HepG2 (cell line): ENCODE measurements at regions not wholly inside any gene's neighbourhood (a gene's known extent, or its start where the extent isn't known, plus 50 kb on each side); places are given as distances from the start of the nearest gene placed in this dataset.

ENCODE experiments used
- ATAC-seq: fragments of 200-7000 bp; cut with Tn5 transposase; 3 replicates; pipeline ENCODE4 v1.9.1; 2020; ENCODE audit warnings: mild to moderate bottlenecking, moderate library complexity
- BruUV-seq: library from RNA; stranded (reverse); fragments of 400-500 nt; replicated peaks from 2 replicates; lab custom pipeline; 2021; lab: Mats Ljungman, UMichigan
- CTCF ChIA-PET: fragments of 300-600 bp; formaldehyde crosslinking; extraction: SDS; loops from one replicate; lab custom pipeline; 2021; ENCODE audit warnings: low total read pairs, inconsistent platforms, low intra/inter-chr PET ratio; lab: Yijun Ruan, JAX
- POLR2A ChIA-PET: fragments of 350-600 bp; sonication (Branson Sonifier 250); formaldehyde crosslinking; loops from one replicate; lab custom pipeline; 2020; ENCODE audit warnings: antibody characterized with exemption, inconsistent platforms; lab: Yijun Ruan, JAX
- DNase-seq: peaks from one replicate; pipeline ENCODE4 v3.0.0-alpha.2; 2015; ENCODE audit warnings: low spot score
- FAIRE-seq: peaks from 3 replicates; lab custom pipeline; 2011; peaks lifted over from hg19 to GRCh38; lab: Jason Lieb, UNC
- H2AFZ ChIP-seq: one replicate; pipeline ENCODE4 v1.6.1; 2011; ENCODE audit warnings: low read length, inconsistent platforms
- H3K27ac ChIP-seq: fragments of 300-600 bp; 3 replicates; pipeline ENCODE4 v1.8.0; 2011; ENCODE audit warnings: mixed run types, mild to moderate bottlenecking, mixed read lengths, low read length, inconsistent platforms; ENCODE audit not compliant: insufficient read depth; ENCODE audit errors: extremely low read length
- H3K27me3 ChIP-seq, 2 experiments: fragments of 200-600 bp in 1 of 2; 2 replicates in 1 of 2; 3 replicates in 1 of 2; pipeline versions ENCODE4 v1.6.0 to v1.8.0; 2011; ENCODE audit warnings: low read length in 2 of 2, mild to moderate bottlenecking in 2 of 2, moderate library complexity in 2 of 2, inconsistent platforms in 1 of 2; ENCODE audit not compliant: insufficient read depth in 2 of 2, control insufficient read depth in 1 of 2
- H3K36me3 ChIP-seq, 2 experiments: fragments of 200-600 bp in 1 of 2; replicated peaks in 1 of 2; 2 replicates in 1 of 2; 3 replicates in 1 of 2; pipeline versions ENCODE4 v1.5.1 to v1.8.0; 2011; ENCODE audit warnings: low read length in 2 of 2, inconsistent platforms in 1 of 2; ENCODE audit not compliant: insufficient read depth in 2 of 2, control insufficient read depth in 1 of 2
- H3K4me1 ChIP-seq: 2 replicates; pipeline ENCODE4 v1.5.1; 2012; ENCODE audit warnings: low read length, inconsistent platforms; ENCODE audit not compliant: insufficient read depth
- H3K4me2 ChIP-seq: 2 replicates; pipeline ENCODE4 v1.6.0; 2011; ENCODE audit warnings: low read depth, low read length, inconsistent platforms
- H3K4me3 ChIP-seq, 3 experiments: fragments of 200-600 bp in 1 of 3; sonication (generic), shearing (Covaris generic) in 1 of 3; replicated peaks in 1 of 3; 2 replicates each; pipeline ENCODE4 v1.5.1; 2011 to 2016; ENCODE audit warnings: low read length in 3 of 3, inconsistent platforms in 2 of 3, low read depth in 2 of 3, mild to moderate bottlenecking in 2 of 3, control low read depth in 1 of 3, mixed read lengths in 1 of 3; ENCODE audit not compliant: insufficient read depth in 1 of 3
- H3K79me2 ChIP-seq: one replicate; pipeline ENCODE4 v1.6.1; 2011; ENCODE audit warnings: low read length, inconsistent platforms; ENCODE audit not compliant: insufficient read depth
- H3K9ac ChIP-seq: 2 replicates; pipeline ENCODE4 v1.6.0; 2011; ENCODE audit warnings: mild to moderate bottlenecking, low read depth, low read length, inconsistent platforms; ENCODE audit not compliant: insufficient read depth
- H3K9me3 ChIP-seq: 2 replicates; pipeline ENCODE4 v1.5.1; 2012; ENCODE audit warnings: mild to moderate bottlenecking, low read length
- H4K20me1 ChIP-seq: 2 replicates; pipeline ENCODE4 v1.6.0; 2011; ENCODE audit warnings: inconsistent platforms, mild to moderate bottlenecking, low read length, moderate library complexity; ENCODE audit not compliant: insufficient read depth
- ARNTL ChIP-seq: sonication (generic); formaldehyde crosslinking; IDR thresholded peaks from 2 replicates; pipeline ENCODE4 v1.4.0; 2020; ENCODE audit warnings: mild to moderate bottlenecking, missing genetic modification reagents
- ATF7 ChIP-seq, 2 experiments: fragments of 450-650 bp in 1 of 2; sonication (generic) in 1 of 2; formaldehyde crosslinking in 1 of 2; IDR thresholded peaks; 2 replicates each; pipeline versions ENCODE4 v1.4.0 to v1.6.1; 2016 to 2020; ENCODE audit warnings: antibody characterized with exemption in 1 of 2, mild to moderate bottlenecking in 1 of 2, missing genetic modification reagents in 1 of 2
- DZIP1 ChIP-seq: sonication (generic); formaldehyde crosslinking; IDR thresholded peaks from 2 replicates; pipeline ENCODE4 v1.5.0; 2020; ENCODE audit warnings: mild to moderate bottlenecking, missing genetic modification reagents
- ETV5 ChIP-seq: IDR thresholded peaks from 2 replicates; pipeline ENCODE4 v1.6.1; 2018; ENCODE audit warnings: missing biosample characterization, missing genetic modification reagents, inconsistent platforms, borderline replicate concordance
- KAT2B ChIP-seq: fragments of 150-350 bp; IDR thresholded peaks from 2 replicates; pipeline ENCODE4 v1.6.1; 2014; ENCODE audit warnings: low read depth, low read length, borderline replicate concordance
- NCOA2 ChIP-seq: sonication (generic); formaldehyde crosslinking; IDR thresholded peaks from 2 replicates; pipeline ENCODE4 v1.8.0; 2022; ENCODE audit warnings: inconsistent platforms
- NFE2L2 ChIP-seq: fragments of 150-350 bp; IDR thresholded peaks from 2 replicates; pipeline ENCODE4 v1.6.1; 2014; ENCODE audit warnings: low read length
- NRL ChIP-seq: sonication (generic); formaldehyde crosslinking; IDR thresholded peaks from 2 replicates; pipeline ENCODE4 v1.5.0; 2020; ENCODE audit warnings: missing genetic modification reagents, mild to moderate bottlenecking, moderate library complexity, borderline replicate concordance
- SPEN ChIP-seq: sonication (generic); formaldehyde crosslinking; IDR thresholded peaks from 2 replicates; pipeline ENCODE4 v1.5.1; 2020; ENCODE audit warnings: low read depth, mild to moderate bottlenecking, missing genetic modification reagents
- ZBTB43 ChIP-seq: sonication (generic); formaldehyde crosslinking; conservative IDR thresholded peaks from 2 replicates; pipeline ENCODE4 v1.4.0; 2020; ENCODE audit warnings: missing genetic modification reagents
- ZC3H13 ChIP-seq: sonication (generic); formaldehyde crosslinking; IDR thresholded peaks from 2 replicates; pipeline ENCODE4 v1.8.1; 2023; ENCODE audit warnings: mild to moderate bottlenecking, missing genetic modification reagents, moderate library complexity
- ZIK1 ChIP-seq: sonication (generic); formaldehyde crosslinking; IDR thresholded peaks from 2 replicates; pipeline ENCODE4 v1.5.0; 2020; ENCODE audit warnings: mild to moderate bottlenecking, low read depth, missing genetic modification reagents, borderline replicate concordance
- ZNF17 ChIP-seq: sonication (generic); formaldehyde crosslinking; IDR thresholded peaks from 2 replicates; pipeline ENCODE4 v1.5.0; 2020; ENCODE audit warnings: mild to moderate bottlenecking, missing genetic modification reagents
- ZNF276 ChIP-seq: sonication (generic); formaldehyde crosslinking; IDR thresholded peaks from 2 replicates; pipeline ENCODE4 v1.4.0; 2020; ENCODE audit warnings: mild to moderate bottlenecking, low read depth, missing genetic modification reagents
- ZNF512 ChIP-seq: sonication (generic); formaldehyde crosslinking; IDR thresholded peaks from 2 replicates; pipeline ENCODE4 v1.4.0; 2020; ENCODE audit warnings: mild to moderate bottlenecking, missing genetic modification reagents
- ZNF83 ChIP-seq: sonication (generic); formaldehyde crosslinking; IDR thresholded peaks from 2 replicates; pipeline ENCODE4 v1.4.0; 2020; ENCODE audit warnings: missing genetic modification reagents, mild to moderate bottlenecking, borderline replicate concordance
- ZNF891 ChIP-seq: sonication (generic); formaldehyde crosslinking; IDR thresholded peaks from 2 replicates; pipeline ENCODE4 v1.5.0; 2020; ENCODE audit warnings: mild to moderate bottlenecking, missing genetic modification reagents
- WGBS: methylation state at CpG from one replicate; pipeline ENCODE4 v1.1.6; 2017; ENCODE audit warnings: low lambda C conversion rate; 5-methylcytosine and 5-hydroxymethylcytosine counted together
- in situ Hi-C: cut with HindIII; loops from 2 replicates; pipeline ENCODE4 v1.10.0; 2017; ENCODE audit warnings: low pct_unique_long_range_greater_than_20kb; ENCODE audit not compliant: extremely low pct_ligation_motif_present
- intact Hi-C: fragments of 100-400 bp; cut with micrococcal nuclease; formaldehyde crosslinking; loops from one replicate; pipeline ENCODE4 v1.10.0; 2022; ENCODE audit not compliant: unreplicated experiment

- FAIRE-seq (no peak), DNase-seq (no peak), ATAC-seq (peak; percentile 23; the same call in 1 of the 3 replicates)
- Histone ChIP-seq H4K20me1 (no peaks in the 10 kb centered on the region), H3K79me2 (no peaks in the 10 kb centered on the region), H2AFZ (no peak overlapping the region), H3K4me1 (no peaks in the 10 kb centered on the region), H3K4me2 (no peak overlapping the region), H3K9me3 (no peaks in the 10 kb centered on the region), H3K9ac (no peak overlapping the region), H3K4me3 (no peak overlapping the region), H3K27me3 (peaks cover 1 to 14% of the 10 kb centered on the region in 2 experiments; a peak in 2 of 5 replicates), H3K27ac (no peak overlapping the region), H3K36me3 (no peaks in the 10 kb centered on the region)
- TF ChIP-seq ZNF17 (CRISPR knock-in tag): no peak
- TF ChIP-seq NRL: no peak
- TF ChIP-seq ZNF83: no peak
- no peak for TF ChIP-seq NCOA2 (CRISPR knock-in tag)
- no peak for TF ChIP-seq SPEN (CRISPR knock-in tag)
- no peak for TF ChIP-seq ZNF512 (CRISPR knock-in tag)
- TF ChIP-seq ZC3H13: no peak
- no peak for TF ChIP-seq NFE2L2
- TF ChIP-seq ZIK1 (CRISPR knock-in tag): no peak
- no peak for TF ChIP-seq ZNF891 (CRISPR knock-in tag)
- no peak for TF ChIP-seq ATF7 (IDR thresholded peaks at IDR 0.05)
- no peak for TF ChIP-seq ATF7 (CRISPR knock-in tag; IDR thresholded peaks at IDR 0.05)
- TF ChIP-seq ZBTB43 (CRISPR knock-in tag): no peak
- TF ChIP-seq KAT2B: no peak
- TF ChIP-seq ZNF276 (CRISPR knock-in tag): no peak
- TF ChIP-seq ARNTL (CRISPR knock-in tag): no peak
- no peak for TF ChIP-seq ETV5 (CRISPR knock-in tag)
- TF ChIP-seq DZIP1 (CRISPR knock-in tag): no peak
- WGBS: 29% methylated on average over 7 of the region's 8 CpGs
- POLR2A ChIA-PET: no interaction called here
- in situ Hi-C loops: no loop called here
- CTCF ChIA-PET: no interaction called here
- no TSS peak for BruUV-seq
- intact Hi-C loops: no loop called here
Measured at GRCh38 chr3:28576614-28577200, 228.1 kb upstream of the AZI2 start.
